GM18870 (cell line): ENCODE measurements at regions not wholly inside any gene's neighbourhood (a gene's known extent, or its start where the extent isn't known, plus 50 kb on each side); places are given as distances from the start of the nearest gene placed in this dataset.
"Not testable (repeated sequence)": the region's sequence is repeated elsewhere in the genome, so short reads cannot be mapped to it uniquely, and the experiment has no call there.

Experiments used
- ATAC-seq: cut with Tn5 transposase; IDR thresholded peaks from one replicate; pipeline ENCODE4 v1.9.1; 2021; ENCODE audit warnings: moderate library complexity; ENCODE audit not compliant: unreplicated experiment

- no peak for ATAC-seq
These were observed 94.5 kb upstream of the CPM start for GRCh38 chr12:69027411-69027881.

GRCh38 chr12:69028941-69029729 is 96.2 kb upstream of the CPM start:
- no peak for ATAC-seq

- no peak for ATAC-seq
These were observed 97.3 kb upstream of the CPM start for GRCh38 chr12:69030321-69030720.

GRCh38 chr12:69036533-69036932 is 103.6 kb upstream of the CPM start:
- ATAC-seq: no peak

- ATAC-seq: no peak
These were observed 104.0 kb upstream of the CPM start for GRCh38 chr12:69036999-69037398.

GRCh38 chr12:69039911-69040310 is 106.9 kb upstream of the CPM start:
- ATAC-seq: no peak

GRCh38 chr12:69042557-69042956 is 109.6 kb upstream of the CPM start:
- no peak for ATAC-seq

GRCh38 chr12:69042970-69043369 is 110.0 kb upstream of the CPM start:
- ATAC-seq: no peak

GRCh38 chr12:69044887-69045286 is 111.9 kb upstream of the CPM start:
- ATAC-seq: no peak

GRCh38 chr12:69045430-69045829 is 112.5 kb upstream of the CPM start:
- ATAC-seq: no peak

- no peak for ATAC-seq
These were observed 113.4 kb upstream of the CPM start for GRCh38 chr12:69046363-69046762.

GRCh38 chr12:69046920-69047319 is 113.9 kb upstream of the CPM start:
- no peak for ATAC-seq

GRCh38 chr12:69047990-69048389 is 115.0 kb upstream of the CPM start:
- no peak for ATAC-seq

- ATAC-seq: not testable (repeated sequence)
These were observed 116.9 kb upstream of the CPM start for GRCh38 chr12:69049855-69050254.

GRCh38 chr12:69052613-69053408 is 119.8 kb upstream of the CPM start:
- ATAC-seq: peak; percentile 65

- no peak for ATAC-seq
These were observed 121.5 kb upstream of the CPM start for GRCh38 chr12:69054343-69055056.

- ATAC-seq: no peak
These were observed 122.3 kb upstream of the CPM start for GRCh38 chr12:69055280-69055679.

GRCh38 chr12:69055706-69056105 is 122.7 kb upstream of the CPM start:
- ATAC-seq: no peak

GRCh38 chr12:69056743-69057515 is 124.0 kb upstream of the CPM start:
- ATAC-seq: no peak

GRCh38 chr12:69057742-69058141 is 124.8 kb upstream of the CPM start:
- ATAC-seq: no peak
